ENCODE measurements at regions not wholly inside any gene's neighbourhood (a gene's known extent, or its start where the extent isn't known, plus 50 kb on each side); places are given as distances from the start of the nearest gene placed in this dataset.

GRCh38 chr1:172882791-172883386 is 167.9 kb downstream of the TNFSF18 start:
- TF ChIP-seq CTCF (IDR thresholded peaks at IDR 0.05) (no peak), RAD21 (IDR thresholded peaks at IDR 0.05; ENCODE audit: low read length) (no peak), EP300 (IDR thresholded peaks at IDR 0.05; ENCODE audit: borderline replicate concordance in 1 of 2, low read depth in 1 of 2, low read length in 1 of 2) (no peak), POLR2AphosphoS5 (IDR thresholded peaks at IDR 0.05; ENCODE audit: low read depth, low read length) (no peak), EZH2phosphoT487 (IDR thresholded peaks at IDR 0.05; ENCODE audit: borderline replicate concordance, low read depth) (no peak), RFX5 (IDR thresholded peaks at IDR 0.05; ENCODE audit: low read length) (no peak), YY1 (IDR thresholded peaks at IDR 0.05; ENCODE audit: low read depth) (no peak), TAF1 (IDR thresholded peaks at IDR 0.05; ENCODE audit: borderline replicate concordance, low read depth, low read length) (no peak), ELF1 (IDR thresholded peaks at IDR 0.05) (no peak), REST (IDR thresholded peaks at IDR 0.05; ENCODE audit: low read depth, low read length) (no peak)

All from SK-N-SH (cell line).